Activated T-cell treated with anti-CD3 and anti-CD28 coated beads for 1 hour (primary cell): ENCODE measurements at regions not wholly inside any gene's neighbourhood (a gene's known extent, or its start where the extent isn't known, plus 50 kb on each side); places are given as distances from the start of the nearest gene placed in this dataset.

Experiments
- DNase-seq: peaks from one replicate; pipeline ENCODE4 v3.0.0-alpha.2; 2020; ENCODE audit warnings: low read depth

DNA sequence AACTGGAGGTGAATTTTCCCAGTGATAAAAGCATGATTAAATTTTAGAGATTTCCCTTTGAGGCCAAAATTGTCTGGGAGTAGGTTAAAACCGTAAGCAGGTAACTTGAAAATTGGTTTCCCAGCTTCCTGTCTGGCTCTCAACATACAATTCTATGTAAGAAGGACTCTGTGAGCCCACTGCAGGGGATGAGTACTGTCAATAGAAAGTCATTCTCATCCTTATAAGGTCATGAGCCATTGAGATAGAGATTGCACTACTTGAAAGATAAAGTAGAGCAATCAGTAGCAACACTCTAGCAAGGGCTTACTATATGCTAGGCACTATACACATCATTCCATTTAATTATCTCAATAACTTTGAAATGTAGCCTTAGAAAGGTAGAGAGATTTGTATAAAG is 225.6 kb upstream of the HMGA2 start:
- no peak for DNase-seq

GRCh38 chr12:65602253-65602609 is 222.1 kb upstream of the HMGA2 start:
- no peak for DNase-seq

DNA sequence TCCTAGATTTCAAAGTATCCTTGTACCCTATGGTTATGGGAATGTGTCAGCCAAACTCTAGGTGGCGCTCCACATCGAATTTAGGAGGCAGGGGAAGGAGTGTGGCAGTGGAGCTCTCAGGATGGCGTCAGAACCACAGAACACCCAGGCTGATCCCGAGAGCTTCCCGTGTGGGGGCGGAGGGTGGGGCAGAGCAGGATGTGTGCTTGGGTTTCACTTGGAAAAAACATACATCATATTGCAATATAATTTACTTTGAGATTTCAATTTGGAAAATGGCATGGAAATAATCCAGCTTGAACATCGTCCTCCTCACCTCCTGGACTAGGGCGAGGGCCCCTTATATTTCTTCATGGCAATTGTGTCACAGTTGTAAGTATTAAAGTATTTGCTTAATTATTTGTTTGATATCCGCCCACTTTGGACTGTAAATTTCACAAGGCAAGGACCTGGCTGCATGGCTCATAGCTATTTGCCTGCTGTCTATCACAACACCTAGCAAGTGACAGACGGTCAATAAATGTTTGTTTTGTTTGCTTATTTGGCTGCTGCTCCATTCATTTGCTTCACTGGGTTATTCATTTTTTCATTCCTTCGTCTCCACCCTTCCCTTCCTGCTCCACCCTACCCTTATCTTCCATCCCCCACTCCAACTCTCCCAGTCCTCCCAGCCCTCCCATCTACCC is 221.5 kb upstream of the HMGA2 start:
- DNase-seq: no peak

DNA sequence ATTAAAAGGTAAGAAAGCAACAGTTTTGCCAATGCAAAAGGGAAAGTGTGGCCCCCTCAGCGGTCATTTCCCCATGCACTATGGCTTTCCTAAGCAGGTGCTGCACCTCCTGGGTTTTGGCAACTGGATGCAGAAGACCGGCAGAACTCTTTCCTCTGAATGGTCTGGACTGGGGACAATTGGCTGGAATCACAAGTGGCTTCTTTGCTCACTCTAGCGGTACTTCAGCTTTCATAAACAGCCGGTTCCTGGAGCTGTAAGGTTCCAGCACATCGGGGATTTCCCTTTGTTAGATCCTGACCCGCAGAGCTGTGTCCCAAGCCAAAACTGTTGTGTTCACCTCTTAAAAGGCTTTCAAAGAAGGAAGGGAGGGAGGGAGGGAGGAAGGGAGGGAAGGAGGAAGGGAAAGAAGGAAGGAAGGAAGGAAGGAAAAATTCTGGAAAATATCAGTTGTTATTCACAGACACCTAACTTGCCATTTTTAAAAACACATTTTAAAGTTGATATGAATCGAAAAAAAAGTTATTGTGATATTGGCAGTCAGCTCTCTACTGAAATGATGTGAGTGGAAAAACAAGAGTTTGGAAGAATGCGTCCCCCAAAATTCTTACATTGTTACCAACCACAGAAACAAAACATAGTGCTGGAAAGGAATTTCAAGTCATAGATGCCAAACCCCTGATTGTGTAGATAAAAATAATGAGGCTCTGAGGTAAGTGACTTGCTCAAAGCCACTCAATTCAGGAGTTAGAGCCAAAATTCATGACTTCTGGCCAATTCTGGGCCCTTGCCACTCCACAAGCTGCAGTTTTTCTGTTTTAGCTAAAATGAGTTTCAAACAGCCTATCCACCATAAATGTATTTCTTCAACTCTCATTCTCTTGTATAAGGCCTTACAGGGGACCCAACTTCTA is 220.6 kb upstream of the HMGA2 start:
- no peak for DNase-seq

- DNase-seq: no peak
Measured at GRCh38 chr12:65605019-65605418, 219.3 kb upstream of the HMGA2 start.

GRCh38 chr12:65606008-65606766 is 218.1 kb upstream of the HMGA2 start:
- no peak for DNase-seq

GRCh38 chr12:65607401-65607841 is 216.9 kb upstream of the HMGA2 start:
- no peak for DNase-seq

- DNase-seq: no peak
Measured at GRCh38 chr12:65608319-65608916, 215.9 kb upstream of the HMGA2 start.

DNA sequence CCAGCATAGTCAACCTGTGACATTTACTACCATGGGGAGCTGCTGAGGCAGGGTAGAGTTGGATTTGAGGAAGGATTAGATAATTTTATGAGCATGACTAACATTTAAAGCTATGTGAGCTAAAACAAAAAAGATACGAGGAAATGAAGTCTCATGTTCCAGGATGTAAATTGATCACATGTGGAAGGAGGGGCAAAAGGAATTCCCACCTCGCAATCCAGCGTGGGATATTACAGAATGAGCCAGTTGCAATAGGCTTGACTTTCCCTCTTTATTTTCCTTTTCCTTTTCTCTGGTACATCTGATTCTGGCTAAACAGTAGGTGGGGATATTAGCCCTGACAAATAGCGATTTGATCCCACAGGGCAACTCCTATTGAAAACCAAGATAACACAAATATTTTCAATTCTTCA is 214.9 kb upstream of the HMGA2 start:
- no peak for DNase-seq

DNA sequence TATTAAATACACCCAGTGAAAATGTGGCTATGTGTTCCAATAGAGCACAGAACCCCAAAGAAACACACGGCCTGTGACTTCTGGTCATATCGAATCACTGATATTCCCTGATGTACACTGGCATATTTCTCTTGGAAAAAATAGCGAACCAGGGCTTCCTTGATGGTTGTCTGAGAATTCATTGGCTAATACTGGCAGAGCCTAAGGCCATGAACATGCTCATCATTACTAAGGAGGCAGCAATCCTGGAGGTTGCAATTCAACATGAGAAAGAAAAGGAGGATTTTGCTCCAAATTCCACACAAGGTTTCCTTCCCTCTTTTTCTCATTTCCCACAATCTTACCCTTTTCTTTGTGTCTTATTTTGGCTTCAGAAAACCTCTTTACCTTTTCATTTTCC is 212.9 kb upstream of the HMGA2 start:
- DNase-seq: no peak

- DNase-seq: no peak
Measured at GRCh38 chr12:65612440-65612839, 211.8 kb upstream of the HMGA2 start.

- DNase-seq: no peak
Measured at GRCh38 chr12:65613692-65614091, 210.6 kb upstream of the HMGA2 start.

DNA sequence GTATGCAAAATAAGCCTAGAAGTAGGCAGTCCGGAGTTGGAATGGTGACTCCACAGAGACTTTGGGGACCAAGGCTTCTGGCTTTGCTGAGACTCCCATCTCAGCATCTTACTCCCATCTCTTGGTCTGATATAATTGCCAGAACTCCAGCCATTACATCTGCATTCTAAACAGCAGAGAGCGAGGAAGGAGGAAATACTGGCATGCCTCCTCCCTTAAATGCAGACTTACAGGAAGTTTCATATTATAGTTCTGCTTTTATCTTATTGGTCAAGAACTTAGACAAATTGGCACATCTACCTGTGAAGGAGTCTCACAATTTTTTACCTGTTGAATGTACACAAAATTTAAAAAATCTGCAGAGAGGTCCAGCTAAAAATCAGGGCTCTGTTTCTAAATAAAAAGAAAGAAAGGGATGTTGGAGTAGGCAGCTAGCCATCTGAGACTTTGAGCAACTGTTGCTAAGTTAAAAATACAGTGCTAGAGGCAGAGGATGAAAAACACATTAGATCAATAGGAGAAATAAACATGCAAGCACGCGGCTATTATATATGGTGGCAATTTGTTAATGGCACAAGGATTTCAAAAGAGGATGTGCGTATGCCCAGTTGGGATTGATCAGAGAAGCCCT is 209.9 kb upstream of the HMGA2 start:
- DNase-seq: no peak

- DNase-seq: no peak
Measured at GRCh38 chr12:65615118-65615517, 209.2 kb upstream of the HMGA2 start.

DNA sequence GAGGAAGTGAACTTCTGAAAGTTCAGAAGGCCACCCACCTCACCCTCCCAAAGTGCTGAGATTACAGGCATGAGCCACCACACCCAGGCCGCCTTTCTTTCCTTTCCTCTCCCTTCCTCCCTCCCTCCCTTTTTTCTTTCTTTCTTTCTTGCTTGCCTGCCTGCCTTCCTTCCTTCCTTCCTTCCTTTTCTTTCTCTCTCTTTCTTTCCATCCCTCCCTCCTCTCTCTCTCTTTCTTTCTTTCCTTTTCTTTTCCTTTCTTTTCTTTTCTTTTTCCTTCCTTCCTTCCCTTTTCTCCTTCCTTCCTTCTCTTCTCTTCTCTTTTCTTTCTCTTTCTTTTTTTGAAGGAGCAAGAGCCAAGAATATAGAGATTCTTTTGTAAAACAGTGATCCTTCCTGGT is 208.3 kb upstream of the HMGA2 start:
- no peak for DNase-seq

- no peak for DNase-seq
Measured at GRCh38 chr12:65618588-65618987, 205.7 kb upstream of the HMGA2 start.

- no peak for DNase-seq
Measured at GRCh38 chr12:65619018-65619417, 205.3 kb upstream of the HMGA2 start.

GRCh38 chr12:65620046-65620445 is 204.2 kb upstream of the HMGA2 start:
- no peak for DNase-seq

DNA sequence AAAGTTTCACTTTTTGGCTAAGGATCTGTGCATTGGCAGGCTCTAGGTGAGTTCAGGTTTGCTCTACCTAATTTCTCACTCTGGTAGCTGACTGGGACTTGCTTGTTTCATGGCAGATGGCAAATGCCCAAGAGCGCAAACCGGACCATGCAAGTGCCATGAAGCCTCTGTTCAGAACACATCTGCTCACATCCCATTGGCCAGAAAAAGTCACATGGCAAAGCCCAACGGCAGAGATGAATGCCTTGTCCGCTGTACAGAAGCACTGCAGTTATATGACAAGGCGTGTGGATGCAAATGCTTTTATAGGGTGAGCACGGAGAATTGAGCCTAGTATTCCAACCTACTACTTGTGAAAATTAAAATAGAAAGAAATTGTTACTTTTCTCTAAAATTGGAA is 202.2 kb upstream of the HMGA2 start:
- DNase-seq: no peak

GRCh38 chr12:65623507-65623906 is 200.8 kb upstream of the HMGA2 start:
- DNase-seq: no peak

DNA sequence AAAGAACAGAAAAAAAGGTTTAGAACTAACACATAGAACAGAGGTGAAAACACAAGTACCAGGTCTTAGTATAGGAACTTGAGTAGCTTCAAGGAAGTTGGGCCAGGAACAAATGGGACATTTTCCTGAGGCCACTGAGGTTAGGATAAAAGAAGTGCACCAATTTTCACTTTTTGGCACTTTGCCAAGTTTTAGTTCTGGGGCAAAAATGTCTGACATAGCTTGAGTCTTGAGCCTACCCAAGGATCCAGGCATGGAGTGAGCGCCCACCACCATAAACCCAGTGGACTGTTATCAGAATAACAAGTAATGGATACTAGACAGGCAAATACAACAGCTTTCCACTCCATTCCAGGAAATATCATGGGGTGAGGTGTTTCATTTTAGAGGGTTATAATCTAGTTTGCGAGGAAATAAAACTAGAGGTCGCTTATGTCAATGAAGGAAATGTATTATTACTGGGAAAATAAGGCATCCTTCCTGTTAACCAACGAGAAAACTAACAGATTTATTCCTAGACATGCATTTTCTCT is 199.7 kb upstream of the HMGA2 start:
- DNase-seq: no peak

DNA sequence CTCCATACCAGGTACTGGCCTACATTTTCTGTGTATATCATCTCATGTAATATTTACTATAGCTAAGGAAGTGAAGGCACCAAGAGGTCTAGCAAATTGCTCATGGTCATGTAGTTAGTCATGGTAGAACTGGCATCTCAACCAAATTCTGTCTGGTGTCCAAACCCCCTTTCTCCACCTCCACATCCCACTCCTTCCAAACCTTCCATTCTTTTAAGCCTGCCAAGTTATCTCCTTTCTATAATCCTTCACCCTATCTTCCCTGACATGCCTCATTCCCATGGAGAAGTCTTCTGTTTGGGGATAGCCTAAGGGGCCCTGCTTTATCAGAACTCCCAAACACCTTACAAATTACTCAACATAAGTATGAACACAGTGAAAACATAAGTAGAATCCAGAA is 196.2 kb upstream of the HMGA2 start:
- no peak for DNase-seq
